IPS DF 4.7 (cell line): ENCODE measurements at regions not wholly inside any gene's neighbourhood (a gene's known extent, or its start where the extent isn't known, plus 50 kb on each side); places are given as distances from the start of the nearest gene placed in this dataset.

Experiments
- DNase-seq: peaks from one replicate; pipeline ENCODE4 v3.0.0-alpha.2; 2013; ENCODE audit warnings: low spot score; ENCODE audit errors: extremely low read depth

DNA sequence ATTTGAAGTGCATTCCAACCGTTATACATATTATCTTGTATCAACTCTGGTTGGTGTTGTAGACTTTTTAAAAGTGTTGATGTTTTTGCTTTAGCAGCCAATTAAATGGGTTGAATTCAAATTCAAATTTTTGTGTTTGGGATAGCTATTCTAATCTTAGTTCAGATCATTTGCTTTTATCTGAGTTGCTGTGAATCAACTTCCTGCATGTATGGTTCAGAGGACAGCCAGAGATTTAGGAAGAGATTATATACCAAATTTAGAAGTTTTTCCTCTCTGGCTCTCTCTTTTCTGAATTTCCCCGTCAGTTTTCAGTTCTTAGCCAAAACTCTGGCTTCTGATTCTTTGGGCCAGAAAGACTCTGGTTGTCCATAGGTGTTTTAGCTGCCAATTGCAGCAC lies 415.5 kb downstream of the NUF2 start:
- no peak for DNase-seq

DNA sequence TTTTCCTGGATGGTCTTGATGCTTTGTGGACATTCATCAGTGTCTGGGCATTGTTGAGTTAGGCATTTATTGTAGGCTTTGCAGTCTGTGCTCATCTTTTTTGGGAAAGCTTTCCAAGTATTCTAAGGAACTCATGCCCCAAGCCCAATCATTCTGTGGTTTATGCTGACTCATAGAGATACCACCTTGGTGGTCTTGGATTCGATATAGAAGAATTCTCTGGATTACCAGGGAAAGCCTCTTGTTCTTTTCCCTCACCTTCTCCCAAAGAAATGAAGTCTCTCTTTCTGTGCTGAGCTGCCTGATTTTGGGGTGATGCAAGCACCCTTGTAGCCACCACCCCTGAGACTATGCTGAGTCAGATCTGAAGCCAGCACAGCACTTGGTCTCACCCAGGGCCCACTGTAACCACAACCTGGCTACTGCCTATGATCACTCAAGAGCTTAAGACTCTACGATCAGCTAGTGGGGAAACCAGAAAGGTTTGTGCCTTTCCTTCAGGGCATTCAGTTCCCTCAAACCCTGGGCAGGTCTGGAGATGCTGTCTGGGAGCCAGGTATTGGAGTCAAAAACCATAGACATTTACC lies 422.6 kb downstream of the NUF2 start:
- no peak for DNase-seq

GRCh38 chr1:163745204-163745603 lies 423.4 kb downstream of the NUF2 start:
- no peak for DNase-seq

- DNase-seq: no peak
These were observed 425.5 kb downstream of the NUF2 start for GRCh38 chr1:163747261-163747660.

DNA sequence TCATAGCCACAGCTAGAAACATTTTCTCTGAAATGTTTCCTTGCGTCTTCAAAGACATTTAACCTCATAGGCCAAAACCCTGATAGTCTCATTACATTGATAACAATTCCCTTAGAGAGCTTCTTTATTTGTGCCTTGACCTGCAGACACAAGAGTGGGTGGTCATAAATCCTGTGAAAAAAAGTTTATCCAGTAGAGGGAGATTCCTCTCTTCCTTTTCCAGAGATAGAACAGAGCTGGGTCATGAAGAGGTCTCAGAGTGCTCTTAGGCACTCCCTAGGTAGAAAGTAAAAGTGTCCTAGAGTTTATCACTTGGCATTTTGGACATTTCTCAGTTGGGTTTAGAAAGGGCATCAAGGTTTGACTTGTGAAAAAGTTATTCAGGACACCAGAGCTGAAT lies 426.1 kb downstream of the NUF2 start:
- no peak for DNase-seq

DNA sequence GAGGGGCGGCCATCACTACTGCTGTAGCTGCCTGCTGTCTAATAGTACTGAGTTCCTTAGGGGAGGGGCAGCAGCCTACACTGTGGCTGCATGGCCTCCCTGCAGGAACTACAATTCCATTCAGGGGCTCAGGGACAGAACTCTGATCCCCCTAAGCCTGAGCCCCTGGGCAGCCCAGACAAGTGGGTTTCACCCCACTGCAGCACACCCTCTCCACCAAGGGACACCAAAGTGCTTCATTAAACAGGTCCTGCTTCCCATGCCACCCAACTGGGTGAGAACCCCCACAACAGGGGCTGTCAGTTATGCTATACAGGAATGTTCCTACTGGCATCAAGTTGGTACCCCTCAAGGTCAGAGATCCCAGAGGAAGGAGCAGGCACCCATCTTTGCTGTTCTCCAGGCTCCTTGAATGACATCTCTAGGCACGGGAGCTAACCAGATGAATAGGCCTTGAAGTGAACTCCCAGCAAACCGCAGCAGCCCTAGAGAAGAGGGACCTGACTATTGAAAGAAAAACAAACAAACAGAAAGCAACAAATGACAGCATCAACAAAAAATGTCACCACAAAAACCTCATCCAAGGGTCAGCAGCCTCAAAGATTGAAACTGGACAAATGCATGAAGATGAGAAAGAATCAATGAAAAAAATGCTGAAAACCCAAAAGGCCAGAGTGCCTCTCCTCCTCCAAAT lies 437.4 kb downstream of the NUF2 start:
- no peak for DNase-seq

DNA sequence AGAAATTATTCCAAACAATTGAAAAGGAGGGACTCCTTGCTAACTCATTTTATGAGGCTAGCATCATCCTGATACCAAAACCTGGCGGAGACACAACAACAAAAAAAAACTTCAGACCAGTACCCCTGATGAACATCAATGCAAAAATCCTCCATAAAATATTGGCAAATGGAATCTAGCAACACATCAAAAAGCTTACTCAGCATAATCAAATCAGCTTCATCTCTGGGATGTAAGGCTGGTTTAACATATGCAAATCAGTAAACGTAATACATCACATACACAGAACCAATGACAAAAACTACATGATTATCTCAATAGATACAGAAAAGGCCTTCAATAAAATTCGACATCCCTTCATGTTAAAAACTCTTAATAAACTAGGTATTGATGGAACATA lies 440.1 kb downstream of the NUF2 start:
- no peak for DNase-seq

GRCh38 chr1:163766257-163766918 lies 444.6 kb downstream of the NUF2 start:
- no peak for DNase-seq

- no peak for DNase-seq
These were observed 446.8 kb downstream of the NUF2 start for GRCh38 chr1:163768576-163768975.

DNA sequence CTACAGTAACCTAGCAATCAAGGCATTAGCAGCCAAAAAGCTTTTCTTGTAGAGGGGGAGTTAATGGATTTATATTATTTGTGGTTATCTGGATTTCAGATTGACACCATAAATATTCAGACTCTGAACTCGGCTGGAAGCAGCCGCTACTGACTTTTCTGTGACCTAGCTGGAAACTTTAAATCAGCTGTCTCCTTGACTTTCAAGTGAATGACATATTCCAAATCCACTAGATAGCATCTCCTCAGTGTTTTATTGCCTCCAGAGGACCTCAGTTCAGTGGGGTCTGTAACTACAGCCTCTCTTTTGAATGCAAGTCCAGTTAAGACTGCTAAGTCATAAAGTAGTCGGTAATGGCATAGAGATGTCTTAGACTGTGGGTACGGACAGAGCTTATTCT lies 448.5 kb downstream of the NUF2 start:
- no peak for DNase-seq

- no peak for DNase-seq
These were observed 449.9 kb downstream of the NUF2 start for GRCh38 chr1:163771637-163772036.

- DNase-seq: no peak
These were observed 450.5 kb downstream of the NUF2 start for GRCh38 chr1:163772246-163772645.

DNA sequence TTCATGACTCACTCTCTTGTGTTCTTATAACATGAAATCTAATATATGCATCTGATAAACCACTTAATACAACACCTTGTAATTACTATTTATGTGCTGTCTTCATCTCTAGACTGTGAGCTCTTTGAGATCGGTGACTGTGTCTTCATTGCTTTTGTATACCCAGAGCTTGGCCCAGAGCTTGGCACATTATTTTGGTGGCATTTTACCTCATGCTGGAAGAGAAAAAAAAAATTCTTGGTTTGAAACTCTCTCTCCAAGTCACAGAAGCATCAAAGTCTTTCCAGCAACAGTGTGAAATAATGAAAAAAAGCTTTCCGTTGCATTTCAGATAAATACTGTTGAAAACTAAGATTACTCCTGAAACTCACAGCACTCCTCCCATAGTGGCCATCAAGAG lies 451.6 kb downstream of the NUF2 start:
- DNase-seq: no peak

DNA sequence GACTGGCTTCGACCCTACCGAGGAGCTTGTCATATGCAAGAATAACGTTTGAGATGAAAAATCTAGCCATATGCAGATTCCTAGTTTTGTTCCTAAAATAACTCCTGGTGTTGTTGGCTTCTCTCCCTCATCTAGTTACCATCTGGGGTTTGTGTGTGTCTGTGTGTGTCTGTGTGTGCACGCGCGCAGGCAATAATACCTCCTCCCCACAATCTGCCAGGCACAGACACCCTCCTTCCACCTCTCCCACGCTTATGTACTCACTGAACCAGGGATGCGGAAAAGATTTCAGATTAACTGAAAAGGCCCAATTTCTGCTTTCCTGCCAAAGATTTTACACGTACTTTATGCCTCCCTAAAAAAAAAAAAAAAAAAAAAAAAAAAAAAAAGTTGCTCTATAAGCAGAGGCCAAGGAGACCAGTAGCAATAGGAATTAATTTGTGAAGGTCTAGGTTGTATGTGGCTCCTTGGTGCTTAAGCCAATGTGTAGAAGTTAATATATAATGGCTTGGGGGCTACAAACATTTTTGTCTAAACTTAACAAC lies 452.7 kb downstream of the NUF2 start:
- DNase-seq: no peak

- no peak for DNase-seq
These were observed 453.3 kb downstream of the NUF2 start for GRCh38 chr1:163774978-163775620.

GRCh38 chr1:163777205-163777604 lies 455.5 kb downstream of the NUF2 start:
- DNase-seq: no peak

GRCh38 chr1:163781146-163781545 lies 459.4 kb downstream of the NUF2 start:
- DNase-seq: no peak

- no peak for DNase-seq
These were observed 464.2 kb downstream of the NUF2 start for GRCh38 chr1:163785868-163786405.

- no peak for DNase-seq
These were observed 468.2 kb downstream of the NUF2 start for GRCh38 chr1:163789911-163790310.

DNA sequence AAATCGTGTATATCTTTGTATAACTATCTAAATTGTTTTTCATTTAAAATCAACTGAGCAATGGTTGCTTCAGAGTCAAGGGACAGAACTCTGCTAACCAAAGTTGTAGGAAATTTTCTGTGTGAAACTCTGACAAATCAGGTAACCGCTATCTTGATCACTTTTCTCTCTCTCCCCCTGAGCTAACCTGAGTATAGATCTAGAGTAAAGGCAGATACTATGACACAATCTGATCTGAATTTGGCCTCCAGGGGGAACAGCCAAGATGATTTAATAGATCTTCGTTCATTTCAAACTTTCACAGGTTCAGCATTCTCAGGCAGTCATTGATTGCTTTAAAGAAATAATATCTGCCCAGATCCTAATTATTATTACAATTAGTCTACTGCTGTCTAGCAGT lies 472.8 kb downstream of the NUF2 start:
- no peak for DNase-seq

DNA sequence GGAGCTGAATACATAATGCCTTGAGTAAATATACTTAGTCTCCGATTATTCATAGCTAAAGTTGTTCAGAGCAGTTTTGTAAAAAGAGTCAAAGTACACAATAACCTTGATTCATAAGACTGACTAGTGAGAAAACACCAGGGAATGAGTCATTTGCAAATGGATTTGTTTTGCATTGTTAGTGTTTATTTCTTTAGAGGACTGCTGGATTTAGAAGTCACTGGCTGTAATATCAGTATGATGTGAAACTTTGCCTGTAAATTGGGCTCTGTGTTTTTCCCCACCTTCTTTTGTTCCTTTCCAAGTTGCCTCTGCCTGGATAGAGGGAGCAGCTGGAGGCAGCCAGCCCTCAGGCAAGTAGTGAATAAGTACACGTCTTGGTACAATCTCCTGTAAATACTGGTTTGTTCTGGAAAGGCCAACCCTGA lies 474.7 kb downstream of the NUF2 start:
- no peak for DNase-seq

GRCh38 chr1:163797816-163798215 lies 476.1 kb downstream of the NUF2 start:
- DNase-seq: no peak
